HG03354 (cell line): ENCODE measurements at regions not wholly inside any gene's neighbourhood (a gene's known extent, or its start where the extent isn't known, plus 50 kb on each side); places are given as distances from the start of the nearest gene placed in this dataset.
"Not testable (repeated sequence)": the region's sequence is repeated elsewhere in the genome, so short reads cannot be mapped to it uniquely, and the experiment has no call there.

ENCODE experiments used
- ATAC-seq: cut with Tn5 transposase; IDR thresholded peaks from one replicate; pipeline ENCODE4 v1.9.1; 2021; ENCODE audit warnings: mild to moderate bottlenecking; ENCODE audit not compliant: unreplicated experiment, poor library complexity, severe bottlenecking

- ATAC-seq, result peak; percentile 85
These were observed 106.8 kb upstream of the SIRPG start for GRCh38 chr20:1764136-1765033.

- no peak for ATAC-seq
These were observed 104.0 kb upstream of the SIRPG start for GRCh38 chr20:1761598-1761997.

GRCh38 chr20:1761116-1761515 is 103.5 kb upstream of the SIRPG start:
- no peak for ATAC-seq

- no peak for ATAC-seq
These were observed 101.2 kb upstream of the SIRPG start for GRCh38 chr20:1758765-1759164.

- ATAC-seq, result no peak
These were observed 100.3 kb upstream of the SIRPG start for GRCh38 chr20:1757606-1758512.

- no peak for ATAC-seq
These were observed 99.5 kb upstream of the SIRPG start for GRCh38 chr20:1757072-1757471.

- ATAC-seq, result no peak
These were observed 97.2 kb upstream of the SIRPG start for GRCh38 chr20:1754749-1755148.

GRCh38 chr20:1754306-1754705 is 96.7 kb upstream of the SIRPG start:
- ATAC-seq, result no peak

GRCh38 chr20:1752045-1752444 is 94.5 kb upstream of the SIRPG start:
- ATAC-seq, result no peak

- ATAC-seq, result no peak
These were observed 91.2 kb upstream of the SIRPG start for GRCh38 chr20:1748777-1749176.

- ATAC-seq, result no peak
These were observed 90.5 kb upstream of the SIRPG start for GRCh38 chr20:1747953-1748577.

GRCh38 chr20:1742049-1742434 is 84.5 kb upstream of the SIRPG start:
- not testable (repeated sequence) for ATAC-seq

GRCh38 chr20:1741309-1742048 is 83.9 kb upstream of the SIRPG start:
- ATAC-seq, result no peak

- no peak for ATAC-seq
These were observed 79.6 kb upstream of the SIRPG start for GRCh38 chr20:1737134-1737533.

GRCh38 chr20:1735417-1736089 is 78.0 kb upstream of the SIRPG start:
- ATAC-seq, result no peak

GRCh38 chr20:1734269-1734858 is 76.8 kb upstream of the SIRPG start:
- no peak for ATAC-seq

- ATAC-seq, result not testable (repeated sequence)
These were observed 74.3 kb upstream of the SIRPG start for GRCh38 chr20:1731828-1732375.

GRCh38 chr20:1730981-1731711 is 73.6 kb upstream of the SIRPG start:
- ATAC-seq, result not testable (repeated sequence)
